HCT116 (cell line): ENCODE measurements at regions not wholly inside any gene's neighbourhood (a gene's known extent, or its start where the extent isn't known, plus 50 kb on each side); places are given as distances from the start of the nearest gene placed in this dataset.

Experiments
- ATAC-seq: fragments of 200-7000 bp; cut with Tn5 transposase; 2 replicates; pipeline ENCODE4 v1.9.1; 2020; ENCODE audit warnings: mild to moderate bottlenecking, moderate library complexity
- BruUV-seq: library from RNA; stranded (reverse); fragments of 400-500 nt; replicated peaks from 2 replicates; lab custom pipeline; 2021; lab: Mats Ljungman, UMichigan
- CTCF ChIA-PET: fragments of 300-600 bp; sonication (Branson Sonifier 250); formaldehyde crosslinking; loops from one replicate; lab custom pipeline; 2021; ENCODE audit warnings: antibody characterized with exemption; lab: Charles Lee
- POLR2A ChIA-PET: fragments of 300-600, 350-600 bp; sonication (Branson Sonifier 250); formaldehyde crosslinking; loops from one replicate; lab custom pipeline; 2021; ENCODE audit warnings: antibody characterized with exemption; lab: Charles Lee
- RAD21 ChIA-PET, 2 experiments: fragments of 300-600 bp; sonication (Branson Sonifier 250); formaldehyde crosslinking; loops; one replicate each; lab custom pipeline; 2023; ENCODE audit warnings: low total read pairs in 2 of 2; ENCODE audit not compliant: uncharacterized antibody in 2 of 2, unreplicated experiment in 2 of 2, low non-redundant PET in 1 of 2; lab: Charles Lee
- DNase-seq: peaks from one replicate; pipeline ENCODE4 v3.0.0-alpha.2; 2010; ENCODE audit warnings: low read depth, low spot score
- H2AFZ ChIP-seq: fragments of 200-600 bp; shearing (Covaris generic), sonication (generic); 2 replicates; pipeline ENCODE4 v1.6.1; 2017; ENCODE audit warnings: low read depth, mixed run types, mixed read lengths, antibody characterized with exemption, low read length; ENCODE audit not compliant: poor library complexity, severe bottlenecking
- H3K27ac ChIP-seq: 2 replicates; pipeline ENCODE4 v1.5.1; 2012; ENCODE audit warnings: low read depth, low read length
- H3K27me3 ChIP-seq: fragments of 200-600 bp; sonication (generic); 2 replicates; pipeline ENCODE4 v1.6.1; 2016; ENCODE audit warnings: mixed run types, low read length, mixed read lengths; ENCODE audit not compliant: insufficient read depth
- H3K36me3 ChIP-seq, 2 experiments: fragments of 200-500 bp in 1 of 2; fragments of 200-600 bp in 1 of 2; sonication (Bioruptor generic) in 1 of 2; sonication (generic) in 1 of 2; 2 replicates each; pipeline versions ENCODE4 v1.5.1 to v1.6.1; 2014 to 2016; ENCODE audit warnings: low read length in 2 of 2, inconsistent platforms in 1 of 2, mixed read lengths in 1 of 2, mixed run types in 1 of 2; ENCODE audit not compliant: insufficient read depth in 2 of 2, control insufficient read depth in 1 of 2
- H3K4me1 ChIP-seq, 2 experiments: fragments of 200-600 bp in 1 of 2; sonication (generic) in 1 of 2; 2 replicates each; pipeline versions ENCODE4 v1.5.1 to v1.6.1; 2012 to 2017; ENCODE audit warnings: low read length in 2 of 2, inconsistent platforms in 1 of 2, mild to moderate bottlenecking in 1 of 2, mixed read lengths in 1 of 2, mixed run types in 1 of 2, moderate library complexity in 1 of 2; ENCODE audit not compliant: insufficient read depth in 2 of 2, control insufficient read depth in 1 of 2
- H3K4me2 ChIP-seq: fragments of 200-600 bp; sonication (generic); 2 replicates; pipeline ENCODE4 v1.6.1; 2017; ENCODE audit warnings: mixed run types, low read length, mixed read lengths
- H3K4me3 ChIP-seq, 2 experiments: fragments of 200-600 bp in 1 of 2; sonication (generic) in 1 of 2; replicated peaks in 1 of 2; 2 replicates each; pipeline ENCODE4 v1.5.1; 2011 to 2016; ENCODE audit warnings: low read length in 2 of 2, control low read depth in 1 of 2, low read depth in 1 of 2, mild to moderate bottlenecking in 1 of 2, mixed read lengths in 1 of 2, mixed run types in 1 of 2
- H3K79me2 ChIP-seq: fragments of 200-600 bp; sonication (generic); 2 replicates; pipeline ENCODE4 v1.6.1; 2017; ENCODE audit warnings: mild to moderate bottlenecking, mixed run types, low read length, moderate library complexity, mixed read lengths; ENCODE audit not compliant: insufficient read depth
- H3K9ac ChIP-seq: fragments of 200-600 bp; sonication (generic); 2 replicates; pipeline ENCODE4 v1.6.1; 2016; ENCODE audit warnings: low read length, mixed read lengths
- H3K9me2 ChIP-seq: fragments of 200-600 bp; sonication (generic), shearing (Covaris generic); 2 replicates; pipeline ENCODE4 v1.6.1; 2017; ENCODE audit warnings: mixed run types, mild to moderate bottlenecking, moderate library complexity; ENCODE audit not compliant: insufficient read depth
- H3K9me3 ChIP-seq, 2 experiments: fragments of 200-500 bp in 1 of 2; fragments of 200-600 bp in 1 of 2; sonication (Bioruptor generic) in 1 of 2; sonication (generic) in 1 of 2; 2 replicates each; pipeline ENCODE4 v1.6.1; 2014 to 2017; ENCODE audit warnings: low read length in 2 of 2, mixed read lengths in 2 of 2, inconsistent platforms in 1 of 2, low read depth in 1 of 2, mild to moderate bottlenecking in 1 of 2, mixed run types in 1 of 2, moderate library complexity in 1 of 2; ENCODE audit not compliant: control insufficient read depth in 1 of 2, insufficient read depth in 1 of 2
- H4K20me1 ChIP-seq: fragments of 200-600 bp; sonication (generic), shearing (Covaris generic); 2 replicates; pipeline ENCODE4 v1.6.1; 2017; ENCODE audit warnings: mixed run types, mild to moderate bottlenecking, moderate library complexity; ENCODE audit not compliant: insufficient read depth
- ATF3 ChIP-seq: IDR thresholded peaks from 2 replicates; pipeline ENCODE4 v1.6.1; 2012
- CBX3 ChIP-seq: IDR thresholded peaks from 2 replicates; pipeline ENCODE4 v1.6.1; 2012; ENCODE audit warnings: low read depth
- CEBPB ChIP-seq: IDR thresholded peaks from 2 replicates; pipeline ENCODE4 v1.6.1; 2012; ENCODE audit warnings: low read depth
- EGR1 ChIP-seq: IDR thresholded peaks from 2 replicates; pipeline ENCODE4 v1.6.1; 2012; ENCODE audit warnings: low read depth
- ELF1 ChIP-seq: IDR thresholded peaks from 2 replicates; pipeline ENCODE4 v1.6.1; 2012; ENCODE audit warnings: low read depth, borderline replicate concordance
- EZH2 ChIP-seq: fragments of 200-600 bp; sonication (generic); IDR thresholded peaks from 2 replicates; pipeline ENCODE4 v1.6.1; 2017; ENCODE audit warnings: antibody characterized with exemption, mixed run types
- EZH2phosphoT487 ChIP-seq: fragments of 200-600 bp; IDR thresholded peaks from 2 replicates; pipeline ENCODE4 v1.6.1; 2018; ENCODE audit warnings: antibody characterized with exemption, borderline replicate concordance
- FOSL1 ChIP-seq: IDR thresholded peaks from 2 replicates; pipeline ENCODE4 v1.6.1; 2012; ENCODE audit warnings: low read depth
- JUND ChIP-seq: IDR thresholded peaks from 2 replicates; pipeline ENCODE4 v1.6.1; 2012
- POLR2A ChIP-seq: IDR thresholded peaks from 2 replicates; pipeline ENCODE4 v1.7.0; 2011; ENCODE audit warnings: borderline replicate concordance; ENCODE audit not compliant: insufficient read depth, insufficient read length; ENCODE audit errors: extremely low read depth
- POLR2AphosphoS5 ChIP-seq: IDR thresholded peaks from 2 replicates; pipeline ENCODE4 v1.6.1; 2011; ENCODE audit warnings: mild to moderate bottlenecking, low read depth, low read length, moderate library complexity
- RAD21 ChIP-seq: IDR thresholded peaks from 2 replicates; pipeline ENCODE4 v1.6.1; 2012; ENCODE audit warnings: low read depth, mild to moderate bottlenecking
- SIN3A ChIP-seq: IDR thresholded peaks from 2 replicates; pipeline ENCODE4 v1.6.1; 2012; ENCODE audit warnings: low read depth
- SRF ChIP-seq: IDR thresholded peaks from 2 replicates; pipeline ENCODE4 v1.6.1; 2012; ENCODE audit warnings: low read depth
- TCF7L2 ChIP-seq: IDR thresholded peaks from 2 replicates; pipeline ENCODE4 v1.7.0; 2011; ENCODE audit warnings: borderline replicate concordance, inconsistent platforms; ENCODE audit not compliant: insufficient read depth, insufficient read length; ENCODE audit errors: extremely low read depth
- YY1 ChIP-seq: IDR thresholded peaks from 2 replicates; pipeline ENCODE4 v1.6.1; 2011; ENCODE audit warnings: low read length, low read depth, moderate library complexity, mild to moderate bottlenecking; ENCODE audit not compliant: insufficient replicate concordance; ENCODE audit errors: extremely low read depth
- ZNF274 ChIP-seq: fragments of 200-500 bp; sonication (Bioruptor generic); IDR thresholded peaks from 2 replicates; pipeline ENCODE4 v1.6.1; 2014; ENCODE audit warnings: mild to moderate bottlenecking, low read depth, low read length, inconsistent platforms
- intact Hi-C: fragments of 100-400 bp; cut with micrococcal nuclease; formaldehyde crosslinking; loops from 2 replicates; pipeline ENCODE4 v1.10.0; 2022
- TF ChIP-seq, protein P1 (sequence below): IDR thresholded peaks from 2 replicates; pipeline ENCODE4 v1.6.1; 2012; ENCODE audit warnings: low read depth
- TF ChIP-seq, protein P2 (sequence below): IDR thresholded peaks from 2 replicates; pipeline ENCODE4 v1.6.1; 2011; ENCODE audit warnings: mild to moderate bottlenecking, low read length, moderate library complexity; ENCODE audit not compliant: insufficient replicate concordance; ENCODE audit errors: extremely low read depth
- TF ChIP-seq, protein P3 (sequence below), 3 experiments: fragments of 200-600 bp in 1 of 3; sonication (generic) in 1 of 3; IDR thresholded peaks in 2 of 3; conservative IDR thresholded peaks in 1 of 3; 2 replicates each; pipeline ENCODE4 v1.5.1; 2012 to 2017; ENCODE audit warnings: low read depth in 2 of 3, low read length in 2 of 3, antibody characterized with exemption in 1 of 3, borderline replicate concordance in 1 of 3, control low read depth in 1 of 3, mild to moderate bottlenecking in 1 of 3, mixed read lengths in 1 of 3, mixed run types in 1 of 3, moderate library complexity in 1 of 3; ENCODE audit not compliant: insufficient read depth in 1 of 3

- TF ChIP-seq, protein P1, sequence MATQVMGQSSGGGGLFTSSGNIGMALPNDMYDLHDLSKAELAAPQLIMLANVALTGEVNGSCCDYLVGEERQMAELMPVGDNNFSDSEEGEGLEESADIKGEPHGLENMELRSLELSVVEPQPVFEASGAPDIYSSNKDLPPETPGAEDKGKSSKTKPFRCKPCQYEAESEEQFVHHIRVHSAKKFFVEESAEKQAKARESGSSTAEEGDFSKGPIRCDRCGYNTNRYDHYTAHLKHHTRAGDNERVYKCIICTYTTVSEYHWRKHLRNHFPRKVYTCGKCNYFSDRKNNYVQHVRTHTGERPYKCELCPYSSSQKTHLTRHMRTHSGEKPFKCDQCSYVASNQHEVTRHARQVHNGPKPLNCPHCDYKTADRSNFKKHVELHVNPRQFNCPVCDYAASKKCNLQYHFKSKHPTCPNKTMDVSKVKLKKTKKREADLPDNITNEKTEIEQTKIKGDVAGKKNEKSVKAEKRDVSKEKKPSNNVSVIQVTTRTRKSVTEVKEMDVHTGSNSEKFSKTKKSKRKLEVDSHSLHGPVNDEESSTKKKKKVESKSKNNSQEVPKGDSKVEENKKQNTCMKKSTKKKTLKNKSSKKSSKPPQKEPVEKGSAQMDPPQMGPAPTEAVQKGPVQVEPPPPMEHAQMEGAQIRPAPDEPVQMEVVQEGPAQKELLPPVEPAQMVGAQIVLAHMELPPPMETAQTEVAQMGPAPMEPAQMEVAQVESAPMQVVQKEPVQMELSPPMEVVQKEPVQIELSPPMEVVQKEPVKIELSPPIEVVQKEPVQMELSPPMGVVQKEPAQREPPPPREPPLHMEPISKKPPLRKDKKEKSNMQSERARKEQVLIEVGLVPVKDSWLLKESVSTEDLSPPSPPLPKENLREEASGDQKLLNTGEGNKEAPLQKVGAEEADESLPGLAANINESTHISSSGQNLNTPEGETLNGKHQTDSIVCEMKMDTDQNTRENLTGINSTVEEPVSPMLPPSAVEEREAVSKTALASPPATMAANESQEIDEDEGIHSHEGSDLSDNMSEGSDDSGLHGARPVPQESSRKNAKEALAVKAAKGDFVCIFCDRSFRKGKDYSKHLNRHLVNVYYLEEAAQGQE = no peak
- TF ChIP-seq EGR1 = no peak
- TF ChIP-seq, protein P2, sequence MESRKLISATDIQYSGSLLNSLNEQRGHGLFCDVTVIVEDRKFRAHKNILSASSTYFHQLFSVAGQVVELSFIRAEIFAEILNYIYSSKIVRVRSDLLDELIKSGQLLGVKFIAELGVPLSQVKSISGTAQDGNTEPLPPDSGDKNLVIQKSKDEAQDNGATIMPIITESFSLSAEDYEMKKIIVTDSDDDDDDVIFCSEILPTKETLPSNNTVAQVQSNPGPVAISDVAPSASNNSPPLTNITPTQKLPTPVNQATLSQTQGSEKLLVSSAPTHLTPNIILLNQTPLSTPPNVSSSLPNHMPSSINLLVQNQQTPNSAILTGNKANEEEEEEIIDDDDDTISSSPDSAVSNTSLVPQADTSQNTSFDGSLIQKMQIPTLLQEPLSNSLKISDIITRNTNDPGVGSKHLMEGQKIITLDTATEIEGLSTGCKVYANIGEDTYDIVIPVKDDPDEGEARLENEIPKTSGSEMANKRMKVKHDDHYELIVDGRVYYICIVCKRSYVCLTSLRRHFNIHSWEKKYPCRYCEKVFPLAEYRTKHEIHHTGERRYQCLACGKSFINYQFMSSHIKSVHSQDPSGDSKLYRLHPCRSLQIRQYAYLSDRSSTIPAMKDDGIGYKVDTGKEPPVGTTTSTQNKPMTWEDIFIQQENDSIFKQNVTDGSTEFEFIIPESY = no peak
- no peak for TF ChIP-seq SRF
- TF ChIP-seq ATF3 = no peak
- no peak for TF ChIP-seq CEBPB
- TF ChIP-seq POLR2A = no peak
- TF ChIP-seq CBX3 = no peak
- TF ChIP-seq ELF1 = no peak
- TF ChIP-seq EZH2phosphoT487 = no peak
- no peak for TF ChIP-seq TCF7L2
- TF ChIP-seq POLR2AphosphoS5 = no peak
- no peak for TF ChIP-seq EZH2
- TF ChIP-seq FOSL1 = no peak
- TF ChIP-seq SIN3A = no peak
- no peak for TF ChIP-seq RAD21
- no peak for TF ChIP-seq ZNF274
- TF ChIP-seq, protein P3, sequence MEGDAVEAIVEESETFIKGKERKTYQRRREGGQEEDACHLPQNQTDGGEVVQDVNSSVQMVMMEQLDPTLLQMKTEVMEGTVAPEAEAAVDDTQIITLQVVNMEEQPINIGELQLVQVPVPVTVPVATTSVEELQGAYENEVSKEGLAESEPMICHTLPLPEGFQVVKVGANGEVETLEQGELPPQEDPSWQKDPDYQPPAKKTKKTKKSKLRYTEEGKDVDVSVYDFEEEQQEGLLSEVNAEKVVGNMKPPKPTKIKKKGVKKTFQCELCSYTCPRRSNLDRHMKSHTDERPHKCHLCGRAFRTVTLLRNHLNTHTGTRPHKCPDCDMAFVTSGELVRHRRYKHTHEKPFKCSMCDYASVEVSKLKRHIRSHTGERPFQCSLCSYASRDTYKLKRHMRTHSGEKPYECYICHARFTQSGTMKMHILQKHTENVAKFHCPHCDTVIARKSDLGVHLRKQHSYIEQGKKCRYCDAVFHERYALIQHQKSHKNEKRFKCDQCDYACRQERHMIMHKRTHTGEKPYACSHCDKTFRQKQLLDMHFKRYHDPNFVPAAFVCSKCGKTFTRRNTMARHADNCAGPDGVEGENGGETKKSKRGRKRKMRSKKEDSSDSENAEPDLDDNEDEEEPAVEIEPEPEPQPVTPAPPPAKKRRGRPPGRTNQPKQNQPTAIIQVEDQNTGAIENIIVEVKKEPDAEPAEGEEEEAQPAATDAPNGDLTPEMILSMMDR (IDR thresholded peaks at IDR 0.05 in 2 of 3, conservative IDR thresholded peaks at IDR 0.05 in 1 of 3; ENCODE audit: borderline replicate concordance in 1 of 3, insufficient read depth in 1 of 3, low read depth in 2 of 3, low read length in 2 of 3) = no peak
- no peak for TF ChIP-seq YY1
- no peak for TF ChIP-seq JUND
- intact Hi-C loops = no loop called here
- no peak overlapping the region for H2AFZ ChIP-seq
- POLR2A ChIA-PET = no interaction called here
- DNase-seq (no peak), ATAC-seq (no peak)
- RAD21 ChIA-PET = no interaction called here
- no peak overlapping the region for H3K4me2 ChIP-seq
- H4K20me1 ChIP-seq = no peaks in the 10 kb centered on the region
- no peaks in the 10 kb centered on the region for H3K27me3 ChIP-seq
- no peak overlapping the region for H3K27ac ChIP-seq
- no peaks in the 10 kb centered on the region for H3K4me1 ChIP-seq
- CTCF ChIA-PET = no interaction called here
- no peaks in the 10 kb centered on the region for H3K79me2 ChIP-seq
- no peak overlapping the region for H3K9ac ChIP-seq
- no TSS peak for BruUV-seq
- no peaks in the 10 kb centered on the region for H3K9me2 ChIP-seq
- no peak overlapping the region for H3K4me3 ChIP-seq
- H3K36me3 ChIP-seq = no peaks in the 10 kb centered on the region
- H3K9me3 ChIP-seq = no peaks in the 10 kb centered on the region
Measured at GRCh38 chr3:170768334-170768801, 101.6 kb downstream of the RPL22L1 start.
